AG09309 (cell line): ENCODE measurements at regions not wholly inside any gene's neighbourhood (a gene's known extent, or its start where the extent isn't known, plus 50 kb on each side); places are given as distances from the start of the nearest gene placed in this dataset.

ENCODE experiments used
- DNase-seq: peaks from one replicate; pipeline ENCODE4 v3.0.0-alpha.2; 2010; ENCODE audit warnings: low read depth
- H3K4me3 ChIP-seq: 2 replicates; pipeline ENCODE4 v1.5.1; 2011; ENCODE audit warnings: mild to moderate bottlenecking, low read depth, low read length, moderate library complexity; ENCODE audit not compliant: control insufficient read depth
- TF ChIP-seq, protein P1 (sequence below): IDR thresholded peaks from 2 replicates; pipeline ENCODE4 v1.5.1; 2011; ENCODE audit warnings: mild to moderate bottlenecking, low read depth, low read length, inconsistent platforms; ENCODE audit not compliant: insufficient read depth, control insufficient read depth; ENCODE audit errors: missing control alignments

- no peak for DNase-seq
- H3K4me3 ChIP-seq, result no peak overlapping the region
- TF ChIP-seq, protein P1, sequence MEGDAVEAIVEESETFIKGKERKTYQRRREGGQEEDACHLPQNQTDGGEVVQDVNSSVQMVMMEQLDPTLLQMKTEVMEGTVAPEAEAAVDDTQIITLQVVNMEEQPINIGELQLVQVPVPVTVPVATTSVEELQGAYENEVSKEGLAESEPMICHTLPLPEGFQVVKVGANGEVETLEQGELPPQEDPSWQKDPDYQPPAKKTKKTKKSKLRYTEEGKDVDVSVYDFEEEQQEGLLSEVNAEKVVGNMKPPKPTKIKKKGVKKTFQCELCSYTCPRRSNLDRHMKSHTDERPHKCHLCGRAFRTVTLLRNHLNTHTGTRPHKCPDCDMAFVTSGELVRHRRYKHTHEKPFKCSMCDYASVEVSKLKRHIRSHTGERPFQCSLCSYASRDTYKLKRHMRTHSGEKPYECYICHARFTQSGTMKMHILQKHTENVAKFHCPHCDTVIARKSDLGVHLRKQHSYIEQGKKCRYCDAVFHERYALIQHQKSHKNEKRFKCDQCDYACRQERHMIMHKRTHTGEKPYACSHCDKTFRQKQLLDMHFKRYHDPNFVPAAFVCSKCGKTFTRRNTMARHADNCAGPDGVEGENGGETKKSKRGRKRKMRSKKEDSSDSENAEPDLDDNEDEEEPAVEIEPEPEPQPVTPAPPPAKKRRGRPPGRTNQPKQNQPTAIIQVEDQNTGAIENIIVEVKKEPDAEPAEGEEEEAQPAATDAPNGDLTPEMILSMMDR, result no peak
Measured at GRCh38 chr13:59119475-59119874, 1044.3 kb downstream of the DIAPH3 start.

DNA sequence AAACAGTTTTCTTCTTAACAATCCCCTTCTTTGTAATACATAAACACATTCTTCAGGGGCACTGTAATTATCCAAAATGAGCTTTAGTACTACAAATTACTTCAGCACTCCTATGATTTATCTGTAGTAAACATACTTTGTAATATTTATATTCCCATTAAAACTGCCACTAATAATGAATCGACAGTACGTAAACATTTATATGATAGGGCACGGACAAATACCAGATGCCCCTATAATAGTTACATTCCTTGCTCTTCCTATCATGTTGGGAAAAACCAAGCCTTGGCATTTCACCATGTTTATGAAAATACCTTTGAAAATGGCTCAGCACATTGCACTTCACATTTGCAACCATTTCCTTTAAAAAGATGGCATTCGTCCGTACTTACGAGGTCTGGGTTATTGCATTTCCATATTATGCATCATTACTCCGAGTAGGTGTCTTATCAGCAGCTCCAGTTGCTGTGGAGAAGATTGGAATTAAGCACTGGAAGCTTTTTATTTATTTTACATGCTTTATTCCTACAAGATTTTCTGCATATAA, 1043.4 kb downstream of the DIAPH3 start:
- DNase-seq, result no peak
- H3K4me3 ChIP-seq, result no peak overlapping the region
- TF ChIP-seq, protein P1, result no peak

- H3K4me3 ChIP-seq, result no peak overlapping the region
- TF ChIP-seq, protein P1, result no peak
- no peak for DNase-seq
Measured at GRCh38 chr13:59121507-59121906, 1042.2 kb downstream of the DIAPH3 start.

DNA sequence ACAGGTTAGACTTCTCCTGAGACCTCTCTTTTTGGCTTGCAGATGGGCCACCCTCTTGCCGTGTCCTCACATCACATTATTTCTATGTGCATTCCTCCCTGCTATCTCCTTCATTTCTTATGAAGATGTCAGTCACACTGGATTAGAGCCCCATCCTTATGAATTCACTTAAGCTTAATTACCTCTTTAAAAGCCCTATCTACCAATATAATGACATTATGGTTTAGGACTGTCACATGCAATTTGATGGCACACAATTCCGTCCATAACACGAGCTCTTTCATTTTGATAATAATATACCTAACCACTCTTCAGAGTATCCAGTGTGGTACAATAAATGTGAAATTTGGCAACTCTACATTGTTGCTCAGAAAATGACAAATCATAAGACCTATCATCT, 1037.3 kb downstream of the DIAPH3 start:
- no peak for DNase-seq
- TF ChIP-seq, protein P1, result no peak
- no peak overlapping the region for H3K4me3 ChIP-seq

GRCh38 chr13:59133903-59134302, 1029.8 kb downstream of the DIAPH3 start:
- no peak overlapping the region for H3K4me3 ChIP-seq
- TF ChIP-seq, protein P1, result no peak
- no peak for DNase-seq

DNA sequence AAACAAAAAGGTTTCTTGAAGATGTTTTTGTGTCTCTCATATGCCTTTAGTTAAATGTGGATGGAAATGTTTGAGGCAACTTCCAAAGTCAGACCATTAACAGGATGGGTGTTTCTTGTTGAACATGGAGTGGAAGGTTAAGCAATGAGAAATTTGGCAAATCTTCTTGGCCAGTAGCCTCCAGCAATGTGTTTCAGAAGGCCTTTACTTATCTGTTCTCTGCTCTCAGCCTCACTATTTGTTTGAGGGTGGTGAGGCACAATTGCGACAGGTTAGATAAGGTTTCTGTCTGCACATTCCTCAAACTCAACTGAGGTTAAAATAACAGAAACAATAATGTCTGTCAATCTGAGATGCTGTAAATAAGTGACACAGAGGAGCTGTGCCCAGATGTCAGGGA, 1019.0 kb downstream of the DIAPH3 start:
- no peak for DNase-seq
- TF ChIP-seq, protein P1, result no peak
- no peak overlapping the region for H3K4me3 ChIP-seq

DNA sequence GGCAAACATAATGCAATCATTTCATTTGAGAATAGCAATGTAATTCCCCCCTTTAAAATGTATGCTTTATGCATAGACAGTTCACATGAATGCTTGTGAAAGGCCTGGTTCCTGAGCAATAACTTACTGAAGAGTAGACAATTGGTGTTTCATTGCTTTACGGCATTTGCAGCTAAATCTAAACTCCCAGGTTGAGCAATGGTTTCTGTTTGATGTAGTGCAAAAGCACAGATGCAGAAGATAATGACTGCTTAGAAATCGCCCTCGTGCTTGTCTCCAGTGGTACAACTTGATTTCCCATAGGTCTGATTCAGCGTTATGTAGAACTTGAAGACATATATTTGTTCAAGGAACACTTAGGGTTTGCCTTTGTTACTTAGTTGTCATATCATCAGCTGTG, 1018.3 kb downstream of the DIAPH3 start:
- no peak overlapping the region for H3K4me3 ChIP-seq
- DNase-seq, result no peak
- TF ChIP-seq, protein P1, result no peak
